H9 (cell line): ENCODE measurements at regions not wholly inside any gene's neighbourhood (a gene's known extent, or its start where the extent isn't known, plus 50 kb on each side); places are given as distances from the start of the nearest gene placed in this dataset.

ENCODE experiments used
- DNase-seq: peaks from one replicate; pipeline ENCODE4 v3.0.0-alpha.2; 2017
- H2AFZ ChIP-seq: one replicate; pipeline ENCODE4 v1.6.1; 2013; ENCODE audit warnings: mild to moderate bottlenecking, low read length, control low read depth, moderate library complexity
- H2AK5ac ChIP-seq: 2 replicates; pipeline ENCODE4 v1.6.1; 2013; ENCODE audit warnings: low read length, control low read depth, mixed read lengths; ENCODE audit not compliant: insufficient read length
- H2BK120ac ChIP-seq: one replicate; pipeline ENCODE4 v1.6.1; 2013; ENCODE audit warnings: low read depth, mild to moderate bottlenecking, low read length, control low read depth, inconsistent platforms; ENCODE audit not compliant: poor library complexity, severe bottlenecking
- H2BK12ac ChIP-seq: 2 replicates; pipeline ENCODE4 v1.6.1; 2013; ENCODE audit warnings: low read length, control low read depth, mixed read lengths, low read depth; ENCODE audit not compliant: insufficient read length
- H2BK15ac ChIP-seq: 2 replicates; pipeline ENCODE4 v1.6.1; 2013; ENCODE audit warnings: low read depth, low read length, control low read depth
- H2BK20ac ChIP-seq: one replicate; pipeline ENCODE4 v1.6.1; 2013; ENCODE audit warnings: low read depth, mild to moderate bottlenecking, low read length, control low read depth, inconsistent platforms; ENCODE audit not compliant: poor library complexity, severe bottlenecking
- H2BK5ac ChIP-seq: 2 replicates; pipeline ENCODE4 v1.6.1; 2013; ENCODE audit warnings: low read length, control low read depth, mixed read lengths; ENCODE audit not compliant: insufficient read length
- H3K14ac ChIP-seq: 2 replicates; pipeline ENCODE4 v1.6.1; 2013; ENCODE audit warnings: low read length, control low read depth; ENCODE audit not compliant: insufficient read depth
- H3K18ac ChIP-seq: 2 replicates; pipeline ENCODE4 v1.6.1; 2013; ENCODE audit warnings: low read depth, mild to moderate bottlenecking, mixed read lengths, low read length, control low read depth; ENCODE audit not compliant: insufficient read length
- H3K23ac ChIP-seq: 2 replicates; pipeline ENCODE4 v1.6.1; 2013; ENCODE audit warnings: low read length, control low read depth, mixed read lengths, low read depth; ENCODE audit not compliant: insufficient read length
- H3K23me2 ChIP-seq: 2 replicates; pipeline ENCODE4 v1.6.1; 2013; ENCODE audit warnings: low read depth, mild to moderate bottlenecking, mixed read lengths, low read length, control low read depth; ENCODE audit not compliant: insufficient read length, poor library complexity, severe bottlenecking
- H3K27ac ChIP-seq: 2 replicates; pipeline ENCODE4 v1.5.1; 2013; ENCODE audit warnings: low read length, control low read depth, mixed read lengths, low read depth; ENCODE audit not compliant: insufficient read length
- H3K27me3 ChIP-seq: 2 replicates; pipeline ENCODE4 v1.6.1; 2013; ENCODE audit warnings: low read length, control low read depth, inconsistent platforms; ENCODE audit not compliant: insufficient read depth
- H3K4ac ChIP-seq: 2 replicates; pipeline ENCODE4 v1.6.1; 2013; ENCODE audit warnings: low read depth, mild to moderate bottlenecking, control low read depth, inconsistent platforms, low read length, moderate library complexity
- H3K4me1 ChIP-seq: 2 replicates; pipeline ENCODE4 v1.6.1; 2013; ENCODE audit warnings: low read length, control low read depth, inconsistent platforms; ENCODE audit not compliant: insufficient read depth
- H3K4me2 ChIP-seq: 2 replicates; pipeline ENCODE4 v1.6.1; 2013; ENCODE audit warnings: low read length, control low read depth, mixed read lengths; ENCODE audit not compliant: insufficient read length, insufficient read depth
- H3K56ac ChIP-seq: 2 replicates; pipeline ENCODE4 v1.6.1; 2013; ENCODE audit warnings: low read depth, mild to moderate bottlenecking, mixed read lengths, low read length, control low read depth; ENCODE audit not compliant: insufficient read length
- H3K79me1 ChIP-seq: 2 replicates; pipeline ENCODE4 v1.6.1; 2013; ENCODE audit warnings: low read depth, mild to moderate bottlenecking, moderate library complexity, low read length, control low read depth, inconsistent platforms; ENCODE audit not compliant: insufficient read depth, poor library complexity, severe bottlenecking
- H3K79me2 ChIP-seq: 2 replicates; pipeline ENCODE4 v1.6.1; 2013; ENCODE audit warnings: low read length, control low read depth, inconsistent platforms; ENCODE audit not compliant: insufficient read depth
- H3K9ac ChIP-seq: 2 replicates; pipeline ENCODE4 v1.6.1; 2013; ENCODE audit warnings: low read length, control low read depth, mixed read lengths; ENCODE audit not compliant: insufficient read length; ENCODE audit errors: extremely low read depth
- H3K9me3 ChIP-seq: one replicate; pipeline ENCODE4 v1.6.1; 2013; ENCODE audit warnings: low read depth, low read length, inconsistent platforms; ENCODE audit not compliant: control insufficient read depth
- H3T11ph ChIP-seq: one replicate; pipeline ENCODE4 v1.6.1; 2013; ENCODE audit warnings: mild to moderate bottlenecking, low read length, control low read depth, inconsistent platforms
- H4K20me1 ChIP-seq: one replicate; pipeline ENCODE4 v1.6.1; 2013; ENCODE audit not compliant: control insufficient read depth, insufficient read length, insufficient read depth
- H4K5ac ChIP-seq: 2 replicates; pipeline ENCODE4 v1.6.1; 2013; ENCODE audit warnings: low read depth, mild to moderate bottlenecking, mixed read lengths, low read length, control low read depth; ENCODE audit not compliant: insufficient read length
- H4K8ac ChIP-seq: replicated peaks from 2 replicates; pipeline ENCODE4 v1.6.1; 2013; ENCODE audit warnings: low read length, control low read depth, mixed read lengths, low read depth; ENCODE audit not compliant: insufficient read length
- H4K91ac ChIP-seq: 2 replicates; pipeline ENCODE4 v1.6.1; 2013; ENCODE audit warnings: low read depth, mild to moderate bottlenecking, moderate library complexity, mixed read lengths, low read length, control low read depth; ENCODE audit not compliant: insufficient read length
- H3K27ac Mint-ChIP-seq, 3 experiments: 2 replicates in 2 of 3; 3 replicates in 1 of 3; pipeline ENCODE4 v1.8.0; 2020 to 2021; ENCODE audit warnings: mixed read lengths in 3 of 3, mild to moderate bottlenecking in 1 of 3, moderate library complexity in 1 of 3
- H3K27me3 Mint-ChIP-seq: 2 replicates; pipeline ENCODE4 v1.8.0; 2021; ENCODE audit warnings: low read depth, mild to moderate bottlenecking, moderate library complexity, mixed read lengths
- H3K36me3 Mint-ChIP-seq, 3 experiments: 2 replicates in 2 of 3; 3 replicates in 1 of 3; pipeline ENCODE4 v1.8.0; 2020 to 2021; ENCODE audit warnings: low read depth in 3 of 3, mixed read lengths in 3 of 3; ENCODE audit not compliant: insufficient read depth in 1 of 3
- H3K4me1 Mint-ChIP-seq, 2 experiments: 2 replicates each; pipeline ENCODE4 v1.8.0; 2020; ENCODE audit warnings: mixed read lengths in 2 of 2
- H3K4me3 Mint-ChIP-seq, 2 experiments: 2 replicates in 1 of 2; 3 replicates in 1 of 2; pipeline ENCODE4 v1.8.0; 2020 to 2021; ENCODE audit warnings: mild to moderate bottlenecking in 2 of 2, mixed read lengths in 2 of 2, moderate library complexity in 1 of 2
- H3K9me3 Mint-ChIP-seq, 2 experiments: 2 replicates in 1 of 2; 3 replicates in 1 of 2; pipeline ENCODE4 v1.8.0; 2020; ENCODE audit warnings: mild to moderate bottlenecking in 2 of 2, mixed read lengths in 2 of 2, moderate library complexity in 1 of 2
- WGBS: extraction: QIAGEN DNeasy Blood & Tissue Kit; methylation state at CpG from one replicate; pipeline ENCODE4 v1.1.7; 2013; ENCODE audit warnings: missing lambda C conversion rate, low lambda C conversion rate, mixed read lengths; ENCODE audit not compliant: insufficient read length; ENCODE audit errors: extremely low coverage; 5-methylcytosine and 5-hydroxymethylcytosine counted together
- TF ChIP-seq, protein P1 (sequence below): fragments of 200-600 bp; sonication (generic); conservative IDR thresholded peaks from 3 replicates; pipeline ENCODE4 v1.8.0; 2021; ENCODE audit warnings: antibody characterized with exemption, mild to moderate bottlenecking

DNA sequence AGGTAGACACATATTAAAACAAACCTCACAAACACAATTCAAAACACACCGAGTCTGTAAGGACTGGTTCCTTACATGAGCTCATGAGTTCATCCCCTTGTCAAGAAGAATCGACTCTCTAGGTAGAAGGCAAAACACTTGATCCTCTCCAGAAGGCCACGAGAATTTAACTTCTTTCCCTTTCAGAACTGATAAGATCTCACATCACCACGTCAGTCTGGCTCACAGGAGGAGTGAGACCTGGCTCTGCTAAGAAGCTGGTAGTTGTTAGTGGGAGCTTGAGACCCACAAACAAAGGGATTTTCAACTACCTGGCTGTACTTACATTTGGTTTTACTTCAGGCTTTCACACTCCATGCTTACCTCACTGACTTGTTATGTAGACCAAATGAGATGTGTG, 459.2 kb downstream of the ARHGEF28 start:
- no peaks in the 10 kb centered on the region for H3K9me3 Mint-ChIP-seq
- no peaks in the 10 kb centered on the region for H3K9me3 ChIP-seq
- H3K18ac ChIP-seq = no peak overlapping the region
- no peaks in the 10 kb centered on the region for H3K36me3 Mint-ChIP-seq
- no peak overlapping the region for H3K4ac ChIP-seq
- no peaks in the 10 kb centered on the region for H3K27me3 Mint-ChIP-seq
- H4K20me1 ChIP-seq = no peaks in the 10 kb centered on the region
- H3K27ac Mint-ChIP-seq = no peak overlapping the region; a peak in 2 of 7 replicates
- no peak overlapping the region for H3K4me3 Mint-ChIP-seq
- no CpG with 5 or more reads among the region's 4 CpGs for WGBS
- H3K4me1 Mint-ChIP-seq = peaks cover 10 to 14% of the 10 kb centered on the region in 2 experiments
- H4K91ac ChIP-seq = no peak overlapping the region
- no peaks in the 10 kb centered on the region for H3K79me2 ChIP-seq
- no peak overlapping the region for H2BK15ac ChIP-seq
- no peaks in the 10 kb centered on the region for H3K23me2 ChIP-seq
- H2BK20ac ChIP-seq = no peak overlapping the region
- H2BK5ac ChIP-seq = no peak overlapping the region
- H2BK12ac ChIP-seq = no peak overlapping the region
- H3K27ac ChIP-seq = no peak overlapping the region
- no peak overlapping the region for H3K56ac ChIP-seq
- H3K4me2 ChIP-seq = no peak overlapping the region
- no peak overlapping the region for H4K8ac ChIP-seq
- TF ChIP-seq, protein P1, sequence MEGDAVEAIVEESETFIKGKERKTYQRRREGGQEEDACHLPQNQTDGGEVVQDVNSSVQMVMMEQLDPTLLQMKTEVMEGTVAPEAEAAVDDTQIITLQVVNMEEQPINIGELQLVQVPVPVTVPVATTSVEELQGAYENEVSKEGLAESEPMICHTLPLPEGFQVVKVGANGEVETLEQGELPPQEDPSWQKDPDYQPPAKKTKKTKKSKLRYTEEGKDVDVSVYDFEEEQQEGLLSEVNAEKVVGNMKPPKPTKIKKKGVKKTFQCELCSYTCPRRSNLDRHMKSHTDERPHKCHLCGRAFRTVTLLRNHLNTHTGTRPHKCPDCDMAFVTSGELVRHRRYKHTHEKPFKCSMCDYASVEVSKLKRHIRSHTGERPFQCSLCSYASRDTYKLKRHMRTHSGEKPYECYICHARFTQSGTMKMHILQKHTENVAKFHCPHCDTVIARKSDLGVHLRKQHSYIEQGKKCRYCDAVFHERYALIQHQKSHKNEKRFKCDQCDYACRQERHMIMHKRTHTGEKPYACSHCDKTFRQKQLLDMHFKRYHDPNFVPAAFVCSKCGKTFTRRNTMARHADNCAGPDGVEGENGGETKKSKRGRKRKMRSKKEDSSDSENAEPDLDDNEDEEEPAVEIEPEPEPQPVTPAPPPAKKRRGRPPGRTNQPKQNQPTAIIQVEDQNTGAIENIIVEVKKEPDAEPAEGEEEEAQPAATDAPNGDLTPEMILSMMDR = no peak
- DNase-seq = no peak
- H3K27me3 ChIP-seq = no peaks in the 10 kb centered on the region
- no peak overlapping the region for H3T11ph ChIP-seq
- H3K4me1 ChIP-seq = no peaks in the 10 kb centered on the region; the same call in 1 of the 2 replicates
- no peak overlapping the region for H2AFZ ChIP-seq
- H2BK120ac ChIP-seq = no peak overlapping the region
- H2AK5ac ChIP-seq = no peak overlapping the region
- no peak overlapping the region for H4K5ac ChIP-seq
- H3K79me1 ChIP-seq = no peaks in the 10 kb centered on the region
- no peak overlapping the region for H3K23ac ChIP-seq
- no peak overlapping the region for H3K9ac ChIP-seq
- no peak overlapping the region for H3K14ac ChIP-seq
